NCI-H2227 (cell line): ENCODE measurements at regions not wholly inside any gene's neighbourhood (a gene's known extent, or its start where the extent isn't known, plus 50 kb on each side); places are given as distances from the start of the nearest gene placed in this dataset.
A peak's percentile ranks its signal among the peaks of the same experiment; 100 is the strongest.
"Not testable (repeated sequence)": the region's sequence is repeated elsewhere in the genome, so short reads cannot be mapped to it uniquely, and the experiment has no call there.

ENCODE experiments used
- DNase-seq: peaks from one replicate; lab custom pipeline; 2025; ENCODE audit not compliant: unreplicated experiment; lab: John Stamatoyannopoulos, UW

GRCh38 chr18:66440433-66440832, 163.5 kb downstream of the CDH19 start:
- no peak for DNase-seq

GRCh38 chr18:66439670-66440069, 164.2 kb downstream of the CDH19 start:
- DNase-seq: no peak

GRCh38 chr18:66438711-66439536, 165.0 kb downstream of the CDH19 start:
- DNase-seq: no peak

DNA sequence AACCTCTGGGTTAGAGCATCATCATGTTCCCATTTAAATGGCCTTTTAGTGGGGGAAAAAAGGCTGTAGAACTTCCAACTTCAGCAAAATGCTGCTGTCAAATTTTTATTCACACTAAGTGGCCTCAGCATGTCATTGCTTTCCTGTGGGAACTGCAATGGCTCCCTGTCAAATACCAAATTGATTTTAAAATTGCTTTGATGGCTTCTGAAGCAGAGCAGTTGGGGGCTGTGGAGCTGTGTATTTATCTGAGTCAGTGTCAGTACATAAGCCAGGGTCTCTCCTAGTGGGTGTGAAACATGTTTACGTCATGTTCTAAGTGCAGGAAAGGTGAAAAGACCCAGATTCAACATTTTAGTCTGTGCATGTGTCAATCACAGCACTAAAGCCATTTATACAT, 171.3 kb downstream of the CDH19 start:
- DNase-seq: no peak

DNA sequence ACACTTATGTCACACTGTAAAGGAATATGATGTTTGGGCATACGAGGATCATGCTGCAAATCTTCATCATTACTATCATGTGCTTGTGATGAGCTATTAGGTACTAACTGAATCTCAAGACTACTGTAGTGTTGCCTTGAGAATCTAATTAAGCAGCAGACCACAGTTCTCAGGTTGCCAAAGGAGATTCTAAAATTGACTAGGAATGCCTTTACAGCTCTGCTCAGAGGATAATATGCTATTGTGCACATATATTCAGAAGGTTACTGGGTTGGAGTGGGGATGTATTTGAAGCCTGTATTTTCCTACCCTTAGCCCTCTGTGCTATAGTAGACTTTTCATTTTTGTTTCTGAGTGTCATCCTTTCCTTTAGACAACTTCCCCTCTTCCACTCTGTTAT, 175.1 kb downstream of the CDH19 start:
- DNase-seq: no peak

GRCh38 chr18:66419400-66419799, 184.5 kb downstream of the CDH19 start:
- DNase-seq: no peak

DNA sequence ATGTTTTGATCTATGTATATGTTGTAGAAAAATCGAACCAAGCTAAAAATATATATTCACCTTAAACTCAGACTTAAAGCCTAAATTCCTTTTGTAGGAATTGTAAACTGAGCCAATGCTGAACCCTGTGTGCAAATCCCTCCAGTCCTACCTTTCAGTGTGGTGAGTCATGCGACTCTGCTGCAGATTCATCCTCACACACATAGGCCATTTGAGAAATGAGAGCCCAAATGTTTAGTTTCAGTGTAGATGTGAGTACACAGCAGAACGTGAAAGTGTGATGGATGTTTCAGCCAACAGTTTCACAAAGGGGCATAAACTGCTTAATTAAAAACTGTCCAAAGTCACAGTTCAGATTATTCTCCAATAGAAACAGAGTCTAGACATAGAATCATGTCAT, 193.2 kb downstream of the CDH19 start:
- no peak for DNase-seq

DNA sequence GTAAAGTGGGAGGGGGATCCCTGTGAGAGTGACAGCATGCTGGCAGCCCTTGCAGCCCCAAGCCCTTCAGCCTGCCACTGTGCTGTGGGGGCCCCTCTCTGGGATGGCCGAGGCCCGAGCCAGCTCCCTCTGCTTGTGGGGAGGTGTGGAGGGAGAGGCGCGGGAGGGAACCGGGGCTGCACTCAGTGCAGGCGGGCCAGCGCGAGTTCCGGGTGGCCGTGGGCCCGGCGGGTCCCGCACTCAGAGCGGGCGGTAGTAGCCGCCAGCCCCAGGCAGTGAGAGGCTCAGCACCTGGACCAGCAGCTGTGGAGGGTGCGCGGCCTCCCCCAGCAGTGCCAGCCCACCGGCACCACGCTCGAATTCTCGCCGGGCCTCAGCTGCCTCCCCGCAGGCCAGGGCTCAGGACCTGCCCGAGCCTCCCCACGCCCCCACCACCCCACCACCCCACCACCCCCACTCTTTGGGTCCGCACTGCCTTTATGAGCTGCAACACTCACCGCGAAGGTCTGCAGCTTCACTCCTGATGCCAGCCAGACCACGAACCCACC, 208.1 kb downstream of the CDH19 start:
- no peak for DNase-seq

- DNase-seq: no peak
These were observed 210.4 kb downstream of the CDH19 start for GRCh38 chr18:66393463-66393862.

GRCh38 chr18:66377291-66377690, 226.6 kb downstream of the CDH19 start:
- DNase-seq: no peak

- not testable (repeated sequence) for DNase-seq
These were observed 228.5 kb downstream of the CDH19 start for GRCh38 chr18:66375391-66375790.

DNA sequence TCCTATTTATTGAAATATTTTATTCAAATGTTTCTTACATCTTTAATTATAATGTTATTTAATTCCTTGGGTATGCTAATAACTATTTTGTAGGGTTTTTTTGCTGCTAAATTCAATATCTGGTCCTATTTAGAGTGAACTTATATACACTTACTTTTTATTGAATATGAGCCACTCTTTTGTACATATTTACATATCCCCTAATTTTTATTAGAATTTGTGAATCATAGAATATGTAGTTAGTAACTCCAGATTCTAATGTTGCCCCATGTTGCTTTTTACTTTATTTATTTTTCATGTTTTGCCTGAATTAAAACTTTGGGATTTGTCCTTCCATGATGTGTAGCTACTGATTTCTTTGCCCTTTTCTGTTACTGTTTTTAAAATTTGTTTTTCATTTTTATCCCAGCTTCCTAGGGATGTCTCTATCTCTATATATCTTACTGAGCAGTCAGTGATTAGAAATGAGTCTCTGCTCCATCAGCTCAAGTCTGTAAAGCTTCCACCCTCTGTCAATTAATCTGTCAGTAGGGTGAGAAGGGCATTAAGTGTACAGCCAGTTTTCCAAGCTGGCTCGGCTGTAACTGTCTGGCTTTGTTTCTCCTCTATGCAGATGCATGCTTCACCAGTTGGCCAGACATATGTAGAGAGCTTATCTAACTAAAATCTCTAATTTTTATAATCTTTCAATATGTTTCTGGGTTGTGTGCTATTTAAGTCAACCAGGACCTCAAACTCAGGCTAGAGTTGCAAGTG, 256.9 kb downstream of the CDH19 start:
- DNase-seq: peak; percentile 16

DNA sequence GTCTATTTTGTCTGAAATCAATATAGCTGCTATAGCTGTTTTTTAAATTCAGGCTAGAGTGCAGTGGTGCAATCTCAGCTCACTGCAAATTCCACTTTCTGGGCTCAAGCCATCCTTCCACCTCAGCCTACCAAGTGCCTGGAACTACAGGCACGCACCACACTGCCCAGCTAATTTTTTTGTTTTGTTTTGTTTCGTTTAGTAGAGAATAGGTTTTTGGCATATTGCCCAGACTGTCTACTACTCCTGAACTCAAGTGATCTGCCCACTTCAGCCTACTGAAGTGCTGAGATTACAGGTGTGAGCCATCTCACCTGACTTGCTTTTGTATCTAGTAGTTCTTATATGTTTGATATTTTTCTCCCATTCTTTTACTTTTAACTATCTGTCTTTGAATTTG, 259.7 kb downstream of the CDH19 start:
- DNase-seq: peak; percentile 73

- no peak for DNase-seq
These were observed 261.3 kb downstream of the CDH19 start for GRCh38 chr18:66342577-66342976.

GRCh38 chr18:66334534-66334933, 269.4 kb downstream of the CDH19 start:
- no peak for DNase-seq

DNA sequence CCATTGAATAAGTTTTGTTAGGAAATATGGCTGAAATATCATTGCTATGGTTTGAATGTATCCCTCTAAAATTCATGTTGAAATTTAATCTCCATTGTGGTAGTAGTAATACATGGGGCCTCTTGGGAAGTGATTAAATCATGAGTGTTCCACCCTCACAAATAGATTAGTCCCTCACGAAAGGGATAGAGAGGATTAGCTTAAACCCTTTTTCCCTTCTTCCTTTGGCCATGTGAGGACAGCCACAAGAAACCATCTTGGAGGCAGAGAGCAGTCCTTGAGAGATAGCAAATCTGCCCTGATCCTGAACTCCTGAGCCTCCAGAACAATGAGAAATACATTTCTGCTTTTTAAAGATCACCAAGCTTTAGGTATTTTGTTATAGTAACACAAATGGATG, 274.2 kb downstream of the CDH19 start:
- DNase-seq: no peak

DNA sequence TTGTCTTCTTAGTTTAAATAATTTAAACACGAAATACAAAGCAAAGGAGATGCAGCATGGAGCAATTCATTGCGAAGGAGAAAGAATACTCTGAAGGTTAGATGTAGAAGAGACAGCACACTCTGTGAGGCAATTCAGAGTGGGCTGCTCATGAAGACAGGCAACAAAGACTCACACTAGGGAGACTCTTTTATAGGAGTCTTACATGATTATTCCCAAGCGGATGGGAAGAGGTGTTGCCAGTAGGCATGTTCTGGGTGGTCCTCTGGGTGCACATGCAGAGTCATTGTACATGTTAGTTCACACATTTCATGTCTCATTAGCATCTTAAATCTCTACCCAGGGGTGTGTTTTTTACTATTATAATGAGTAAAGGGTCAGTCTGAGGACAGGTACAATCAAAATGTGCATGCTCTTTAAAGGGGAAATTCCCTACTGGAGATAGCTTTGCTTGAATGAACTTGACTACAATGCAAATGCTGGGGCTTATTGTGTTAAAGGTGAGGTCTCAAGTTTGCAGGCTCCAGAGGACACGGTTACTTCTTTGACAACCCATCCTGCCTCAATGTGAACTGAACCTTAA, 275.5 kb downstream of the CDH19 start:
- DNase-seq: no peak

GRCh38 chr18:66325251-66325650, 278.6 kb downstream of the CDH19 start:
- no peak for DNase-seq

DNA sequence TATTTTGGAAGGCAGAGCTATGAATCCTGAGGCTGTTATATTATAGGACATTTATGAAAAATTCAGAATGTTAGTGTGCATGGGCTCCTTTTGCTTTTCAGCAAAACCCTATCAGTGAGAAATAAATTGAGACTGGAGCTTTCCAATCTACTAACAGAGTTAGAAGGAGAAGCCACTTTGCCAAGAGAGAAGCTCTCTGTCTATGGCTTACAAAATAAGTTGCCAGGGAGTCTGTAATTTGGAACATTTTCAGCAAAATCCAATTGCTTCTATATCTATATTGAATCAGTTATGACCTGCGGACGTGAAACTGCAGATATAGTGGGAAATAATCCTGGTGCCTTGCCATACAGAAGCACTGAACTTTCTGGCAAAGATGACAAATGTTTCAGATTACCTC, 279.3 kb downstream of the CDH19 start:
- no peak for DNase-seq

GRCh38 chr18:66317243-66318090, 286.4 kb downstream of the CDH19 start:
- no peak for DNase-seq

GRCh38 chr18:66316701-66317100, 287.2 kb downstream of the CDH19 start:
- no peak for DNase-seq
